NT2/D1 (cell line): ENCODE measurements at regions not wholly inside any gene's neighbourhood (a gene's known extent, or its start where the extent isn't known, plus 50 kb on each side); places are given as distances from the start of the nearest gene placed in this dataset.

ENCODE experiments used
- SUZ12 ChIP-seq: IDR thresholded peaks from 2 replicates; pipeline ENCODE4 v1.6.1; 2011; ENCODE audit not compliant: insufficient read length, insufficient read depth; ENCODE audit errors: extremely low read depth
- YY1 ChIP-seq: IDR thresholded peaks from 2 replicates; pipeline ENCODE4 v1.6.1; 2011; ENCODE audit not compliant: insufficient read length, insufficient read depth
- ZNF274 ChIP-seq: IDR thresholded peaks from 2 replicates; pipeline ENCODE4 v1.6.1; 2011; ENCODE audit warnings: mild to moderate bottlenecking, low read depth, low read length

DNA sequence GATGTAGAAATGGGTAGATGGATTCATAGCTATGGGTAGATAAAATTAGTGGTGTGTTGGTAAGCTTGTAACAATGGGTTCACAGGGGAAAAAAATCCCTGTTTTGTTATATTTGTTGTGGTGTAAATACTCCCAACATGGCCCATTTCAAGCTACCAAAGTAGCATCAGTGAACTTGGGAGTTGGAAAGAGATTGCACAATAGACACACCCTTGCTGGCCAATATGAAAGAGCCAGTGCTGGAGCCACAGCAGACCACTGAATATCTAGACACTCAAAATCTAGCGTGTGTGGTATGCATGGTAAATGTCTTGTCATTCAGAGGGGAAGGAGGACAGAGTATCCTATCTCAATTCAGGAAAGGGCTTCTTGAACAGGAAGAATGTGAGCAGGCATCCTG, 565.1 kb upstream of the SALL1 start:
- no peak for TF ChIP-seq SUZ12
- TF ChIP-seq YY1 = no peak
- TF ChIP-seq ZNF274 = no peak
